CD4-positive, alpha-beta T cell treated with Interleukin-15 for 1 hour (primary cell): ENCODE measurements at regions not wholly inside any gene's neighbourhood (a gene's known extent, or its start where the extent isn't known, plus 50 kb on each side); places are given as distances from the start of the nearest gene placed in this dataset.
"Not testable (repeated sequence)": the region's sequence is repeated elsewhere in the genome, so short reads cannot be mapped to it uniquely, and the experiment has no call there.

Source experiments
- DNase-seq: peaks from one replicate; pipeline ENCODE4 v3.0.0-alpha.2; 2020

DNA sequence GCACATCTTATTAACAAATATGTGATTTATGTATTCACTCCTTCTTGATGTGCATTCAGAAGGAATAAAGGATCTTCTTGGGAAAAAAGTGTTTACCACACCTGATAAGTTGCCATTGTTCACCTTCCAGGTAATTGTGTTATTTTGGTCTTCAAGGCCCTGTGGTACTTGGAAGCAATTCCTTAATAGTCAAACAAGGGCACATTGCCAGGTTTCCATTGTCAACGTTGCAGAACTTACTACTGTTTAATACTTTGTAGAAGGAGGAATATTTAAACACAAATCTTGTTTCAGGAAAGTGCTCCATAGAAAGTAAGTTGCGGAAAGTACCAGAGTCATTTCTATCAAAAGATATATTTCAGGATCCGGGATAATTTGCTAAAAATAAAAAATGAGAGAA lies 129.5 kb upstream of the SGK1 start:
- DNase-seq: no peak

DNA sequence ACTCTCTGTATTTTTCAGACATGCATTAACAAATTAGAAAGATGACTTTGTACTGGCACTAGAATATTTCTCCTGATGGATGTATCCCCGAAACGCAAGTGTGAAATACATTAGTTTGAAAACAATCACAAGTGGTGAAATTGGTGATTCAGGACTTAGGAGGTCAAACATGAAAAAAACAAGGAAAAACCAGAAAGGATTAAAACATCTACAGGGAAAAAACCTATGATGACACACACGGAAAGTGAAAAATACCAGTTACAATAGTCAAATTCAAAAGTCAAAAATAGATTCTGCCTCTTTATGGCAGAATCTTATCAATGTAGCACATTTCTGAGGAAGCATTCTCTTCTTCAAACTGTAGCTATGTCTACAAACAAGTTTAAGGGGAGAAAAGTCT lies 129.0 kb upstream of the SGK1 start:
- no peak for DNase-seq

DNA sequence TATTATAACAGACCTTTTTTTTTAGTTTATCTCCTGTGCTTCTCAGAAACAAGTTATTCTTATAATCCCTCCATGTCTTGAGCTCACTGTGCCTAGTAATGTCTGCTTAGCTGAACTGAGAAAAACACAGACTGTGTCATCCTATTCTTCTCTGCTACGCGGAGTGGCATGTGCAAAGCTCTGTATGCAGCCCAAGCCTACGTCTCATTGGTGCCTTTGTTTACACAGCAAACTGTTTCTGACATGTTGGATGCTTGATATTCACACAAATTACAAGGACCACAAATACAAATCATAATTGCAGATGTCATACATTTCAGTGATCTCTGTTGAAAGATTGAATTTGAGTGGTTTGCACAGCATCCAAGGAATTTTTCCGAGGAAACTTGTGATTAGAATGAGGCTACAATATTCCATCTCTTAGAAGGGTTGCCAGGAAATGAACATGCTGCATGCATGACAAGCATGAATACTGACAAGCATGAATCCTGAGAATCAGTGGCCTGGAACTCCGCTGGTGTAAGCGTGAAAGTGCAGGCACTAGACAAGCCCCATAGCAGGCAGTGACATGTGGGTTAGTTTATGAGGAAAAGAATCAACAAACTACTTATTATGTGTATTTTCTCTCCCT lies 128.4 kb upstream of the SGK1 start:
- DNase-seq: no peak

DNA sequence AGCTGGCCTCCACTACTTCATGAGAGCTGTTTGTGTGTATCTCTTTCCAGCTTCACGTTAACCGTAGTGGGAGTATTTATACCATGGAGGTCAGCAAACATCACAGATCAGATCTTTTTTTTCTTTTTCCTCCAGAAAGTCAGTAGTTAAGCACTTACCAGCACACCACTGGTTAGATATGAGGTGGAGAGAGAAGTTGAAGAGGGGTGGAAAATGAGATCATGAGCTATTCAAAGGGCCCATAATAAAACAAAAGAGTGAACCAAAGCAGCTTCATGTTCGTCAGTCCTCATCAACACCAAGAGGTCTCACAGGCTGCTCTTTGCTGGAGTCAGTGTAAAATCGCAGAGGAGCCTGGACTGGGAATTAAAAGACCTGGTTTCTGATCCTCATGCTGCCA lies 125.1 kb upstream of the SGK1 start:
- no peak for DNase-seq

DNA sequence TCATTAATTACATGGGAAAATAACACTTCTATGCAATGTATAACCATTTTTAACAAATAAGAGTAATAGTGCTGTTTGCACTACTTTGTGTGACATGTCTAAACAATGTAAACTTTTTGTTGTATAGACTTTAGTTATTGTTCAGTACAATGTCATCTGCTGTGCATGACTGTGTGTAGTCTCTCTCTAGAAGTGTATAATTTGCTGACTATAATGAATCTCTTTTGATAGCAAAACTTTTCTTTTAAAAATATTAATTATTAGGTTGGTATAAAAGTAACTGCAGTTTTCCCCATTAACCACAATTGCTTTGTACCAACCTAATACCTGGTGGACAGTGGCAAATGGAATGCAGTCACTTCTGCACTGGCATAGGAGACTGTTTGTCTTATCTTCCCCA lies 124.2 kb upstream of the SGK1 start:
- DNase-seq: no peak

DNA sequence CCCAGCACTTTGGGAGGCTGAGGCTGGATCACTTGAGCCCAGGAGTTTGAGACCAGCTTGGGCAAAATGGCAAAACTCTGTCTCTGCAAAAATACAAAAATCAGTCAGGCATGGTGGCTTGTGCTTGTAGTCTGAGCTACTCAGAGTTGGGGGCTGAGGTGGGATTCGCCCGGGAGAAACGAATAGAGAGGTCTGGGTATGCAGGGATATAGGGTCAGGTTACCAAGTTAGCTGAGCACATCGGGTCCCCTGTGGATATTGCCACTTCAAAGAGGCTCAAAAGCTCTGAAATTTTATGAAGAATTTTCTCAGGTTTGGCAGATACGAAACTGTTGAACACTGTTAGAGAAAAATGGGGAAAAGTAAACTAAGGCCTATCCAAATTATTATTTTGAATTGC lies 120.9 kb upstream of the SGK1 start:
- no peak for DNase-seq

DNA sequence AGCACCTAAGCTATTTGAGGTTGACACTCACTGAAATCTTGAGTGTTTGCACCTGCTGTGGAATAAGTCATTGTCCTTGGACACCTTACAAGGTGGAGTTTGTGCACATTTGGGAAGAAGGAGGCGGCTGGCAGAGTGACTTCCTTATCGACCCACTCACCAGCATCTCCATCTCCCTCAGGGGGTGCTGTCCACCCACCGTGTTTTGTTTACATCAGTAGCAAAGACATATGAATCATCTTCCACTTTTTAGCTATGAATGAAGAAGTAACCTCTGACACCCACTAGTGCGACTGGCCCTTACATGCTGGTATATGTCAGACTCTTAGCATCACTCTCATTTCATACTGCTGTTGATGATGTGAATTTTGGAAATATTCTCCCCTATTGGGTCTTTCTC lies 119.5 kb upstream of the SGK1 start:
- DNase-seq: peak; percentile 66

DNA sequence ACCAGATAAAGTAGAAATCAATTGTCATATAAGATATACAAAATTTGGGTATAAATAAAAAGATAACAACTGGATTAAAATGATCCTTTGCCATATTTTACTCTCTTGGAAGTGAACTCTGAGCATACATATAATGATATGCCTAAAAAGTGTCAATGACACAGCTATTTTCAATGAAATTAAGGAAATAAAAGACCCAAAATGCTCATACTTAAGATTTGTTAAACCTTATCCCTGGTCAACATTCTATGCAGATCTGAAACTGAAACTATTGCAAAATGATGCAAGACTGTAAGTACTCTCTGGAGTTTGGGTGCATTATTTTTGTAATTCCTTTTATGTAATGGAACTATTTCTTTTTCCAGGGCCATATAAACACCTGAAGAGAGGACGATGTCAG lies 119.0 kb upstream of the SGK1 start:
- DNase-seq: no peak

DNA sequence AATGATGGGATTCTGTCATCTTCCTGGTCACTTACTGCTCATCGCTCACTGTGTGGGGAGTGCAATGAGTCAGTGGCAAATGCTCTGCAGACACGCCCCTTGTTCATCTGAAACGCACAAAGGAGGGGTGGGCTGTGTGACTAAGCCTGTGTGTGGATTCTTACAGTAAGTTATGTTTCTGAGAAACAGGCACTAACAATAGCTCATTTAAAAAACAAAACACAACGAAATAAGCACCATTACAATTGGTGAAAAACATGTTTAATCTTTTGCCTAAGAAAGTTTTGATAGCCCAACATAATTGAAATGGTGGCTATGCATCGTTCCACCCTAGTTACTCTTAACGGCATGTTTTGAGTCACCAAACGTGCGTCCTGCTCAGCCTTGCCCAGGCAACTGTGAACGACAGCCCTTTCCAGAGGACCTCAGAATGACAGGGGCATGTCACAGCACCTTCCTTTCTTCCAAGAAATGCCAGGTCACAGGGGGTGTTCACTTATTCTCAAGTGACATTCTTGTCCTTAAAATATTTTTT lies 118.4 kb upstream of the SGK1 start:
- DNase-seq: peak; percentile 79

DNA sequence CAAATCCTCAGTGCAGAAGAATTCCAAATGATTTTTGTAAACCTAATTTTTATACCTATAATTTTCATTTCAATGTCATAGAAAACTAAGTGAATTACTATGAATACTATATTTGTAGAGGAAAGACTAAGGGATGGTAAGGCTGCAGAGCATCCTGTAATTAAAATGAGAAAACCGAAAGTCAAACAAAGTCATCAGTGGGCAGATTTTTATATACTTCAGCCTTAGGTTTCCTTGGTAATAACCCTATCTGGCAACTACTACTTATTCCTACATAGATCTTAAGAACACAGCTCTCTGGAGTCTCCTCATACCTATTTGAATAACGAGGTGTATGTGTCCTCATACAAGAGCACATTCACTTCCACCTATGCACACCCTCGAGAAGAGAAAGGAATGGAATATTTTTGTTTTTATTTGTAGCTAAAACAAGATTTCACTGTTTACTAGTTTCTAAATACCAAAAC lies 117.9 kb upstream of the SGK1 start:
- DNase-seq: no peak

DNA sequence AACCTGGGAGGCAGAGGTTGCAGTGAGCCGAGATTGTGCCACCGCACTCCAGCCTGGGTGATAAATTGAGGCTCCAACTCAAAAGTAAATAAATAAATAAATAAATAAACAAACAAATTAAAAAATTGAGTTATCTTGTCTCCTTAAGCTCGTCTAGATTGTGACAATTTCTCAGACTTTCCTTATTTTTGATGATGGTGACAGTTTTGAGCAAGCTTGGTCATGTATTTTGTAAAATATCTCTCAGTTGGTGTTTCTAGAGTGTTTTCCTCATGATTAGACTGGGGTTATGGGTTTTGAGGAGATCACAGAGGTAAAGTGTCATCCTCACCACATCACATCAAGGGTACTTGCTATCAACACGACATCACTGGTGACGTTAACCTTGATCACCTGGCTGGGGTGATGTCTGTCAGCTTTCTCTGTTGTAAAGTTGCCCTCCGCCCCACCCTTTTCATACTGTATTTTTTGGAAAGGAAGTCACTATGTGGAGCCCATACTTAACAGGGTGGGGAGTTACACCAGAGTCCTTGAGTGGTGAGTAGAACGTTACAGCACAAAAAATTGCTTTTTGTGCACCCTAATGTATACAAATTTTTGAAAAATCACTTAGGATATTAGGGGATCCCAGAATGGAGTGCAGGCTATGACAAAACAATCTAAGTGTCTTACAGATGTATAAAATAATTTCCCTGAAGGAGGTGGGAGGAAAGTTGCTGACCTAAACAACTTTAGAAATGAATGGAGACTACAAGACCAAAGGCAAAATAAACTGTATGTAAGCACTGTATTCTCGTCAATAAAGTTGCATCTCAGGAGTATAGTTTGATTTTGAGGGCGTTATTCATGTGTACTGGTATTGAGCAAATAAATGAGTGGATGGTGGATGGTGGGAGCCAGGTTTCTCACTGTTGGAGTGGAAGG lies 116.4 kb upstream of the SGK1 start:
- DNase-seq: no peak

DNA sequence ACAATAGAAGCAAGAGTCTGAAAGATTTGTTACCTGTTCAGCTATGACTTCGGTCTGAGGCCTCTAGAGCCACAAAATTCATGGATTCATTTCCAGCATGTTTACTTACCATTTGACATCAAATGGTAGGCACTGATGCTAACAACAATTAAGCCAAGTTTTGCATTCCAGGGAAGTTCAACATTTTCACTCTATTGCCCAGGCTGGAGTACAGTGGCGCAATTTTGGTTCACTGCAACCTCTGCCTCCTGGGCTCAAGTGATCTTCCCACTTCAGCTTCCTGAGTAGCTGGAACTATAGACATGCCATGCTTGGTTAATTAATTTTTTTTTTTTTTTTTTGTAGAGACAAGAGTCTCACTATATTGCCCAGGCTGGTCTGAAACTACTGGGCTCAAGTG lies 114.1 kb upstream of the SGK1 start:
- DNase-seq: no peak

DNA sequence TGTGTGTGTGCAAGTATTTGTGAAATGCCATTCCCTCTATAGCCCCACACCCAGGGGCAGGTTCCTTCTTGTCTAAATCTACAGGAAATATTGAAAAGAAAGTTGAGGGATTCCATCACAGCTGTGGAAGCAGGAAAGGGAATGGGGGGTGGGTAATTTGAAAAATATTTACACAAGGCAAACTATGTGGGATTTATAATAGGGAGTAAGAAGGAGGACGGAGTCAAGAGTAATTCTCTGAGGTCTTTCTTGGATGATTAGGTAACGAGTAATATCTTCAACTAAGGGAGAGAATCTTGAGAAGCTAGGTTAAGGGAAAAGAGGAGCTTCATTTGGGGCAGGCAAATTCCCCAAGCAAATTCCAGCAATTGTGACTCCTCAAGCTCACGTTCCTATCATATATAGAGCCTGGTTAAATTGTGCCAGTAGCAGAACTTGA lies 113.5 kb upstream of the SGK1 start:
- DNase-seq: no peak

DNA sequence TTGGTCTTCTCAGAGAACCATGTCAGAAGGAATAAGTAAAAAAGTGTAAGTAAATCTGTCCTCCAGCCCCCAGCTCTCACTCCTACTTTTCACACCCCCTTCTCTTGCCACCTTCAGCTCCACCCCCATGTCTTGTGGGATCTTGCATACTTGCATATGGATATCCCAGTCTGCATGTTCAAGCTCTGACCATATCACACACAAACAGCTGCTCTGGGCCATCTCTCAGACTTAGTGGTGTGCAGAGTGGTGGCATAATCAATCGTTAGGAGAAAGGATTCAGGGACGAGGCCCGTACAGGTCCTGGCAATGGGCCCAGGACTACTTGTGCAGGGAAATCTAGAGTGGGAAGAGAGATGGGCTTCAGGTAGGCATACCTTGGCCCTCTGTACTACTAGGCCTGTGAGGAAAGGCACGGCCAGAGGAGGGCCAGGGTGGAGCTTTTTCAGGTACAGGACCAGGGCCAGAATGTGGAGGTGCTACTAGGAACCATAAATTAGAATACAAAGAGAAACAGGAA lies 112.0 kb upstream of the SGK1 start:
- no peak for DNase-seq

DNA sequence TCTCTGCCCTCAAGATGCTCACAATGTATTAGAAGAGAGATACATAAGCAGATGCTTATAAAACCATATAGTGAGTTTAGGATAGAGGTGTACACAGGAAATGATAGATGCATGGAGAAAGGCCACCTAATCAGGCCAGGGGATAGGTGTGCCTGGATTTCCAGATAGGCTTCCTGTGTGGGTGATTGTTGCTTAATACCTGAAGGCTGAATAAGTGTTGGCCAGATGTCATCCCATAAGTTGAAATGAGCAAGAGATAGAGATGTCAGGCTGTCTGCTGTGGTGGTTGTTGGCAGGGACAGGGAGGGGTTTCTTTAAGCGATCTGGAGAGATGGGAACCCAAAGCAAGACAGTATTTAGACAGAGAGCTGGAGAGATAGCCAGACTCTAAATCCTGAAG lies 109.8 kb upstream of the SGK1 start:
- no peak for DNase-seq

DNA sequence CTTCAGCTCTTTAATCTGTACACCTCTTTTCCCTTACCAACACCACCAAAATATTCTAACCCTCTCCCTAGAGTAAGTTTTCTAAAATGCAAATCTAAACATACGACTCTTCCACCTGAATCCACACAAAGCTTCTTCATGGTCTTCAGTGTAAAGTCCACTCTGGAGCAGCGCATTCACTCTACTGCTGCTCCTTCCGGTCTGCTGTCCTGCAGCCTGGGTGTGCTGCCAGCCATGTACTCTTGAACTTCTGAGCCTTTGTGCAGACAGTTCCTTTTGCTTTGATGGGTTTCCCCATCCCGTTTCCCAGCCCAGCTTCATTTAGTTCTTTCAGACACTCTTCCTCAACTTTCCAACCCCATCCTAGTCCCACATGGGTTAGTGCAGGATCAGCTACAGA lies 108.7 kb upstream of the SGK1 start:
- DNase-seq: no peak

DNA sequence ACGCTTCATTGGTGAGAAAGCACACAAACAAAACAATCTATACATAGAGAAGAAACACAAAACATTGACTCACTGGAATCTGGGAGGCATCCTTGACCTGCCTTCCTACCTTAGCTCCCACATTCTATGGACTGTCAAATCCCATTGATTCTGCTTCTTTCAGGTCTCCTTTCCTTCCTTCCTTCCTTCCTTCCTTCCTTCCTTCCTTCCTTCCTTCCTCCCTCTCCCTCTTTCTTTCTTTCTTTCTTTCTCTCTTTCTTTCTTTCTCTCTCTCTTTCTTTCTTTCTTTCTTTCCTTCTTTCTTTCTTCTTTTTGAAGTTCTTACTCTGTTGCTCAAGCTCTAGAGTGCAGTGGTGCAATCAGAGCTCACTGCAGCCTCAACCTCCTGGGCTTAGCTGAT lies 108.0 kb upstream of the SGK1 start:
- not testable (repeated sequence) for DNase-seq

DNA sequence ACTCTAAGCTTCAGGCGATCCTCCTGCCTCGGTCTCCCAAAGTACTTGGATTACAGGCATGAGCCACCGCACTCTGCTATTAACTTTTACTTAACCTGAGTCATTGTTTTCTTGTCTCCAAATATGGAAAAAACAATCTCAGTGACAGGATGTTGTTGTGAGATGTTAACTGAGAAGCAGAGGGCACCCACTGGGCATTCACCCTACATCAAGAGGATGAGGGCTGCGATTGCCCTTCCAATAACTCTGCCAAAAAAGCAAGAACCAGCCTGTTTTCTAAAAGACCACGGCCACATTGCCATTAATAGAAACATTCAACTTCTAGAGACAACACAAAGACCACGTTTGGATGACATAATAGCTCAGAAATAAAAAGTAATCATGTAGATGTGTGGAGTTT lies 107.6 kb upstream of the SGK1 start:
- DNase-seq: no peak

DNA sequence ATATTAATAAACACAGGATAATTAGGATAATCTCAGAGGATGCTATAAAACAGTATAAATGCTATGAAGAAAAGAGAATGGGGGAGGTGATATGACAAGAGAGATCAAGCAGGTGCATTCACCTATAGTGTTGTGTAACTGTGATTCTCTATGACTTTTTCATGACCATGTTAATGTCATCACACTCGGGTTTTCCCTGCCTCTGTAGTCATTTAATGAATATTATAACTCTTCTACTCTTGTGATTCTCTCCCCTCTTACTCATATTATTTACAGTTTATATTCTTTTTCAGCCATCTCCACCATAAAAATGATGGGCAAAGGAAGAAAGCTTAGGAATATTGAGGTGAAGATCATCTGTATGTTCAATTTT lies 106.9 kb upstream of the SGK1 start:
- DNase-seq: no peak

DNA sequence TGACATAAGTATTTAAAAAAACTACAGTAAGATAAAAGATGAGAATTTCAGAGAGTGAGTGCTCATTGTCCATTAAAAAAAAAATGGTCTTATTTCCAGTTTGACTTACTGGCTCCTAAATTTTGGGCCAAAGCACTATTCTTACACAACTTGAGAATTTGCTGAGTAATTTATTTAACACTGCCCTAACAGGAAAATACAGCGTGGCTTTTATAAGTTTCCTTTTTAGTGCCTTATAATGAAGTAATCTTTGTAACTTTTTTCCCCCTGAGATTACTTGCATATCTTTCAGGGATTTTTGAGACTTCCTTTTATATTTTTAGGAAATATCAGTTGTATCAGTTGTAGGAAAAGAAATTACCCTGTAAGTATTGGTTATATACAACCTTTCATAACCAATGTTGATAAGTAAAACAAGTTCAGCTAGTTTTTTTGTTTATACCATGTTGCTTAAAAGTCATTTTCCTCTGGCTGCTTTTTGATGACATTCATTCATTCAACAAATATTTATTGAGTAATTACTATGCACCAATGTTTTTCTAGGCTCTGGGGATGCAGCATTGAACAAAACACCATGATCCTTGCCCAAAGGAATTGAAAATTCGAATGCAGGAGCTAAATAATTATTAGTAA lies 106.4 kb upstream of the SGK1 start:
- no peak for DNase-seq

DNA sequence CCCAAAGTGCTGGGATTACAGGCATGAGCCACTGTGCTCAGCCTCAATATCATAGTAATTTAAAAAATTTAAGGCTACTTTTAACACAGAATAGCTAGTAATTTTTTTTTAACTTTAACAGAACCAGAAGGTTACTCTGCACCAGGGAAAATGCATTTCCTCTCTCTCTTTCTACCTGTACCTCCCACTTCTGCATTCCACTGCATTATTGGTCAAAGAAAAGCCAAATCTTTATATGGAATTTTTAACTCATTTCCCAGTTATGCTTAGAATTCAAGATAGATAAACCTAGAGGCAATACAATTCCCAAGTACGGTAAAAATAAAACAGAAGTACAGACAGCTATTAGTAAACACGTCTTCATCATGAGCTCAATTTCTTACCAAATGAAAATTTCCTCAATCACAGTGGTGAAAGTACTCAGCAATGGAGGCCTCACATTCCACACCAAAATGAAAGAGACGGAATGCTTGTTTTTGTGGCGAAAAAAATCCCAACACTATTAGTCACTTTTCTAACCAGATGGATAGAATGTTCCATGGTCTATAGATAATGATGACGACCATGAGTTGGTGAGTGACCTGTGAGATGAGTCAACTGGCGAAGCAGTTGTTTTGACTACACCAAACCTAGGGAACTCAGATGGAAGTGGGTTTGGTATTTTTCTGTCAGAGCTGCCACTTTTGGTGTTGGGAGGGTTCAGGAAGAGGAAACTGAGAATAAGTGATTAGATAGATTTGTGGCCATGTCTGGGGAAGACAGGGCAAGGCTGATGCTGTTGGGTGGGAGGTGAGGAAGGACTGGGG lies 104.7 kb upstream of the SGK1 start:
- peak; percentile 36 for DNase-seq

DNA sequence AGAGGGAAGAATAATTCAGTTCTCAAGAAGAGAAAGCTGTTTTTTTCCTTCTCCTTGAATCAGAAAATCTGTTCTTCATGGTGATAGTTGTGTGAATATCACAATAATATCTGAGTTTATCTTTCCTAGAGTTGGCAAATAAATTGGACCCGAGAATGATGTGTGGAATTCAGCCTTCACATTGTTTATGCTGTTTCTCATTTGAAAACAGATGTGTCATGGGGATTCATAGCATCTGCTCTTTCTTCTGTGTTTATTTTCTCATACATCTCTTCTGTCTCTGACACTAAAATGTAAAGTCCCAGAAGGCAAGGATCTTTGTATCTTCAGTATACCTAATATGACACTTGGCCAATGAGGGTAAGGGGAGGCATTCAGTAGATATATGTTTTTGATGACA lies 103.6 kb upstream of the SGK1 start:
- no peak for DNase-seq
